ENCODE measurements at regions not wholly inside any gene's neighbourhood (a gene's known extent, or its start where the extent isn't known, plus 50 kb on each side); places are given as distances from the start of the nearest gene placed in this dataset.

DNA sequence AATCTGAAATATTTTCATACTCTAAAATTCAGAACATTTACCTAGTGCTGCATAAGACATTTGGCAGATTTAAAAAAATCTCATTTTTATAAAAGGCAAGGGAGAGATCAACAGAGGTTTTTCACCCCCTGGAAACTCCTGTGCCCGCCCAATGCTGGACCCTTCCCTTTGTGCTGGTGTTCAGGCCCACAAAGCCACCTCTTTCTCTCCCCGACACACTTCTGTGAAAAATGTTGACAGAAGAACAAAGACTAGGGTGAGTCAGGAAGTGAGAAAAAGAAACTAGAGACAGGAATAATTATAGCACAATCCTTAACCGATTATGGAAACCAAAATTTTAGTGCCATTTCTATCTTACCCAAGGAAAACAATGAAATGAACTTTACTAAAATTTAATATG lies 197.7 kb upstream of the STXBP6 start:
- TF ChIP-seq, protein P1, sequence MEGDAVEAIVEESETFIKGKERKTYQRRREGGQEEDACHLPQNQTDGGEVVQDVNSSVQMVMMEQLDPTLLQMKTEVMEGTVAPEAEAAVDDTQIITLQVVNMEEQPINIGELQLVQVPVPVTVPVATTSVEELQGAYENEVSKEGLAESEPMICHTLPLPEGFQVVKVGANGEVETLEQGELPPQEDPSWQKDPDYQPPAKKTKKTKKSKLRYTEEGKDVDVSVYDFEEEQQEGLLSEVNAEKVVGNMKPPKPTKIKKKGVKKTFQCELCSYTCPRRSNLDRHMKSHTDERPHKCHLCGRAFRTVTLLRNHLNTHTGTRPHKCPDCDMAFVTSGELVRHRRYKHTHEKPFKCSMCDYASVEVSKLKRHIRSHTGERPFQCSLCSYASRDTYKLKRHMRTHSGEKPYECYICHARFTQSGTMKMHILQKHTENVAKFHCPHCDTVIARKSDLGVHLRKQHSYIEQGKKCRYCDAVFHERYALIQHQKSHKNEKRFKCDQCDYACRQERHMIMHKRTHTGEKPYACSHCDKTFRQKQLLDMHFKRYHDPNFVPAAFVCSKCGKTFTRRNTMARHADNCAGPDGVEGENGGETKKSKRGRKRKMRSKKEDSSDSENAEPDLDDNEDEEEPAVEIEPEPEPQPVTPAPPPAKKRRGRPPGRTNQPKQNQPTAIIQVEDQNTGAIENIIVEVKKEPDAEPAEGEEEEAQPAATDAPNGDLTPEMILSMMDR (IDR thresholded peaks at IDR 0.05; ENCODE audit: insufficient read depth, low read length, poor library complexity, severe bottlenecking): no peak
- no peak for TF ChIP-seq EZH2phosphoT487 (conservative IDR thresholded peaks at IDR 0.05; ENCODE audit: low read length)
